Lower leg skin (tissue), 4 donors: ENCODE measurements at regions not wholly inside any gene's neighbourhood (a gene's known extent, or its start where the extent isn't known, plus 50 kb on each side); places are given as distances from the start of the nearest gene placed in this dataset.

Experiments used
- DNase-seq, 2 donors: peaks; one replicate each; pipeline ENCODE4 v3.0.0-alpha.2; 2019; ENCODE audit warnings: low spot score in 2 of 2
- H3K4me3 ChIP-seq: fragments of 200-600 bp; sonication (generic); 2 replicates; pipeline ENCODE4 v1.5.1; 2017; ENCODE audit warnings: mild to moderate bottlenecking, low read depth; ENCODE audit not compliant: poor library complexity, severe bottlenecking
- POLR2A ChIP-seq, 2 donors: fragments of 450-650 bp; IDR thresholded peaks; one replicate each; pipeline ENCODE4 v1.6.1; 2016 to 2017; ENCODE audit warnings: antibody characterized with exemption in 2 of 2, mild to moderate bottlenecking in 1 of 2, moderate library complexity in 1 of 2
- WGBS, 2 donors: methylation state at CpG; one replicate each; pipeline ENCODE4 v1.1.5; 2018; 5-methylcytosine and 5-hydroxymethylcytosine counted together
- intact Hi-C: fragments of 100-400 bp; cut with DNase I; formaldehyde crosslinking; loops from one replicate; pipeline ENCODE4 v1.15.0; 2023; ENCODE audit warnings: low total_unique reads
- TF ChIP-seq, protein P1 (sequence below), 3 donors: fragments of 450-650 bp; IDR thresholded peaks; one replicate each; pipeline ENCODE4 v1.5.1; 2016; ENCODE audit warnings: antibody characterized with exemption in 3 of 3, mild to moderate bottlenecking in 3 of 3, moderate library complexity in 2 of 3

DNA sequence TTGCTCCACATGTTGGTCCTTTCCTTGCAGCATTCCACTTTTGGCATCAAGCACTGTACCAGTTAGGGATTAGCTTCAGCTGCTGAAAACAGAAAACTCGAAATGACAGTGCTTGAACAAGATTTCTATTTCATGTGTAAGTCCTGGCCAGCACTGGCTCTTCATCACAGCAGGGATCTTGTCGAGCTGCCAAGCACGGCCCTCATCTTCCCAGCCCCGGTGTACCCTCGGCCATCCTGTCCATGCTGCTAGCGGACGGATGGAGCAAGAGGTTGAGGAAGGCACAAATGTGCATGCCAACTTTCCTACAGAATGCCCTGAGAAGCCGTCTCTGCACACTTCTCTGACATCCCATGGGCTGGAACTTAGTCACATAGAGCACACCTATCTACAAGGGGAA is 130.6 kb downstream of the TENT4A start:
- 83 to 84% methylated on average over 8 of the region's 8 CpGs for WGBS, 2 donors
- no peak for TF ChIP-seq POLR2A (IDR thresholded peaks at IDR 0.05)
- TF ChIP-seq, protein P1, sequence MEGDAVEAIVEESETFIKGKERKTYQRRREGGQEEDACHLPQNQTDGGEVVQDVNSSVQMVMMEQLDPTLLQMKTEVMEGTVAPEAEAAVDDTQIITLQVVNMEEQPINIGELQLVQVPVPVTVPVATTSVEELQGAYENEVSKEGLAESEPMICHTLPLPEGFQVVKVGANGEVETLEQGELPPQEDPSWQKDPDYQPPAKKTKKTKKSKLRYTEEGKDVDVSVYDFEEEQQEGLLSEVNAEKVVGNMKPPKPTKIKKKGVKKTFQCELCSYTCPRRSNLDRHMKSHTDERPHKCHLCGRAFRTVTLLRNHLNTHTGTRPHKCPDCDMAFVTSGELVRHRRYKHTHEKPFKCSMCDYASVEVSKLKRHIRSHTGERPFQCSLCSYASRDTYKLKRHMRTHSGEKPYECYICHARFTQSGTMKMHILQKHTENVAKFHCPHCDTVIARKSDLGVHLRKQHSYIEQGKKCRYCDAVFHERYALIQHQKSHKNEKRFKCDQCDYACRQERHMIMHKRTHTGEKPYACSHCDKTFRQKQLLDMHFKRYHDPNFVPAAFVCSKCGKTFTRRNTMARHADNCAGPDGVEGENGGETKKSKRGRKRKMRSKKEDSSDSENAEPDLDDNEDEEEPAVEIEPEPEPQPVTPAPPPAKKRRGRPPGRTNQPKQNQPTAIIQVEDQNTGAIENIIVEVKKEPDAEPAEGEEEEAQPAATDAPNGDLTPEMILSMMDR (IDR thresholded peaks at IDR 0.05), result no peak
- DNase-seq, result peak in 1 of 2 donors; percentile 48

DNA sequence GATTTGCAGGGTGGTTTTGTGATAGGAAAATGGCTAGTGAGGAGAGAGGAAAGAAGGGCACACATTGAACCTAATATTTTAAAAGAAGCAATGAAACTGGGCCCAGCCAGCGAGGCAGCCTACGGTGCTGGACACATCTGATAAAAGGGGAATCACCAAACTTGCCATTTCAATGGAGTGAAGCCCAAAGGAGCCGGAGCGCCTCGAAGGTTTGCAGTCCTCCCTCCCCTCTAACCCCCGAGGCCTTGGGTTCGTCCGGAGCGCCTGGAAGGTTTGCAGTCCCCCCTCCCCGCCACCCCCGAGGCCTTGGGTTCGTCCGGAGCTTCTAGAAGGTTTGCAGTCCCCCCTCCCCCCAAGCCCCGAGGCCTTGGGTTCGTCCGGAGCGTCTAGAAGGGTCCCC is 132.6 kb downstream of the TENT4A start:
- intact Hi-C loops, result no loop called here
- peak in 1 of 2 donors; percentile 36 for DNase-seq
- no peak for TF ChIP-seq POLR2A (IDR thresholded peaks at IDR 0.05)
- TF ChIP-seq, protein P1 (IDR thresholded peaks at IDR 0.05), result no peak
- 85 to 91% methylated on average over 17 of the region's 17 CpGs for WGBS, 2 donors
- H3K4me3 ChIP-seq, result no peak overlapping the region

More for the DNA sequence above, 130.6 kb downstream of the TENT4A start:
- intact Hi-C loops, result no loop called here
- H3K4me3 ChIP-seq, result no peak overlapping the region

DNA sequence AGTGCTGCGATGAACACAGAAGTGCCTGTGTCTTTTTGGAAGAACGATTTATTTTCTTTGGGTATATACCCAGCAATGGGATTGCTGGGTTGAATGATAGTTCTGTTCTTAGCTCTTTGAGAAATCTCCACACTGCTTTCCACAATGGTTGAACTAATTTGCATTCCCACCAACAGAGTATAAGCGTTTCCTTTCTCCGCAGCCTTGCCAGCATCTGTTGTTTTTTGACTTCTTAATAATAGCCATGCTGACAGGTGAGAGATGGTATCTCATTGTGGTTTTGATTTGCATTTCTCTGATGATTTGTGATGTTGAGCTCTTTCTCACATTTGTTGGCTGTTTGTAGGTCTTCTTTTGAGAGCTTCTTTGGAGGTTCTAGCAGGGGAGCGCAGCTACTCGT is 134.6 kb downstream of the TENT4A start:
- intact Hi-C loops, result no loop called here
- WGBS, 2 donors, result 74 to 75% methylated on average over 6 of the region's 6 CpGs

DNA sequence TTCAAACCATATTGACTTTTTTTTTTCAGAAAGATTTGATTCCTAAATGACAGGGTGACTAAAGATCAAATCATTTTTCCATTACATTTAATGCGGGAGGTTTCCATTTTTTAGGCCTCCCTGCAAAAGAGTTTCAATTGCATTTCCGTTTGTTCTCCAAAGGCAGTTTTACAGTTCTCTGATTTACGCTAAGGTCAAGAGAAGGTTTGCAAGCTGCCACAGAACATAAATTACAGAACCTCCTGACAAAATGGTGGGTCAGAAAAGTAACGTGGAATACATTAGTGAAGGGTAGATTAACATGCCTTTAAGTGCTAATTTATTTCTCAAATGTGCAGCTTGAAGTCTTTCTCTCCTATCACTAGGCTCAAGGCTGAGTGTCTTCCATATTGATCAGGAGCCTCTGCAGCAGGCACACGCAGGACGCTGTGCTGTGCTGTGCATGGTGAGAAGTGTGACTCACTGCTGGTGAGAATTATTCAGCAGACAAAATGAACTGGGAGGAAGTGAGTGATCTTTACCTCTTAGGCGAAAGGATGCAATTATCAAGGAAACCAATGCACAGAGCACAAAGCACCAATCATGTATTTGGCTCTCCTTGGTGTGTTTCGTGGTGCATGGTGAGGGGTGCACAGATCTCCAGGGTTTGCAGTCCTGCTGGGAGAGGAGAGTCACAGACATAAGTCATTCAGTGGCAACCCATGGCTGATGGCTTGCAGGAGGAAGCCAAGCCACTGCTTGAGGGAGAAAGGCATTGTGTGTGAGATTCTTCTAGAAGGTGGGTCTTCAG is 136.3 kb downstream of the TENT4A start:
- WGBS, 2 donors, result 40 to 51% methylated on average over 8 of the region's 8 CpGs
- no peak for DNase-seq
- H3K4me3 ChIP-seq, result no peak overlapping the region
- intact Hi-C loops, result no loop called here
- no peak for TF ChIP-seq POLR2A (IDR thresholded peaks at IDR 0.05)
- TF ChIP-seq, protein P1 (IDR thresholded peaks at IDR 0.05), result no peak

More for the DNA sequence above, 134.6 kb downstream of the TENT4A start:
- TF ChIP-seq, protein P1 (IDR thresholded peaks at IDR 0.05), result no peak
- no peak for TF ChIP-seq POLR2A (IDR thresholded peaks at IDR 0.05)
- no peak for DNase-seq
- H3K4me3 ChIP-seq, result no peak overlapping the region

DNA sequence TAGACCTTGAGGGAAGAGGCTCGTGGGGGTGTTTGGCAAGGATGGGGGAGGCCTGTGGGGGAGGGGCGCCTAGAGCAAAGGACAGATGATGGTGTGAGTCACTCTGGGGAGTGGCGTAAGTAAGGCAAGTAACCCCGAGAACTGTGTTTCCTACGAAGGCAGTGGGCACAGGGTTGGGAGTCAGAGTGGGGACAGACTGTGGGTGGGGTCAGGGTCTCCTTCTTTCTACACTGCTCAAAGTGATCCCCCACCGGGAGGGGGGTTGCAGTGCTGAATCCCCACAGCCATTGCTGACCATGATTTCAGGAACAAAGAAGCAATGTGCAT is 136.8 kb downstream of the TENT4A start:
- TF ChIP-seq POLR2A (IDR thresholded peaks at IDR 0.05), result no peak
- TF ChIP-seq, protein P1 (IDR thresholded peaks at IDR 0.05), result no peak
- no peak for DNase-seq
- intact Hi-C loops, result no loop called here
- H3K4me3 ChIP-seq, result no peak overlapping the region
- WGBS, 2 donors, result 67 to 70% methylated on average over 6 of the region's 6 CpGs

DNA sequence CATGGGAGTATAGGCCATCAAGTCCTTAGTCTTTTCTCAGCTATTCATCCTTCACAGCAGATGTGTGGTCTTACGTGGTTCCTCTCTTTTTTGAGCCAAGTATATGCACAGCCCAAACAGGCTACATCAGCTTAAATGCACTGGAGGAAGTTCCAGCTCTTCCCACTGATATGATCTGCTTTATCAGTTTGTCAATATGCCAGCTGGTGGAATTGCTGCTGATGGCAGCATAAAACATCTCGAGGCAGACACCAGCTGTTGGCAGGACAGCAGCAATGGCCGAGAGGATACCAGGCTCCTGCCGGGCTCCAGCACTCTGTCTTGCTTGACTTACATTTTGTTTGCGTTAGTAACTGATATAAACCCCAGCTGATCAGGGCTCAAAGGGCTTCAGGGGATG is 143.4 kb downstream of the TENT4A start:
- 41 to 46% methylated on average over 5 of the region's 5 CpGs for WGBS, 2 donors
- H3K4me3 ChIP-seq, result no peak overlapping the region
- intact Hi-C loops, result no loop called here
- TF ChIP-seq POLR2A (IDR thresholded peaks at IDR 0.05), result no peak
- TF ChIP-seq, protein P1 (IDR thresholded peaks at IDR 0.05), result no peak
- no peak for DNase-seq
